Keratinocyte (primary cell): ENCODE measurements at regions not wholly inside any gene's neighbourhood (a gene's known extent, or its start where the extent isn't known, plus 50 kb on each side); places are given as distances from the start of the nearest gene placed in this dataset.

ENCODE experiments used
- DNase-seq: peaks from one replicate; pipeline ENCODE4 v3.0.0-alpha.2; 2011; ENCODE audit warnings: low read depth, missing footprints, low spot score
- FAIRE-seq: peaks from 2 replicates; lab custom pipeline; 2011; peaks lifted over from hg19 to GRCh38; lab: Jason Lieb, UNC
- H2AFZ ChIP-seq: 2 replicates; pipeline ENCODE4 v1.6.0; 2012; ENCODE audit warnings: low read length, control low read depth, inconsistent platforms; ENCODE audit not compliant: control insufficient read depth
- H3K27ac ChIP-seq: 2 replicates; pipeline ENCODE4 v1.5.1; 2011; ENCODE audit warnings: low read length; ENCODE audit not compliant: control insufficient read depth, insufficient read depth
- H3K27me3 ChIP-seq: 3 replicates; pipeline ENCODE4 v1.6.0; 2011; ENCODE audit warnings: low read length; ENCODE audit not compliant: control insufficient read depth, insufficient read depth; ENCODE audit errors: extremely low read depth
- H3K36me3 ChIP-seq, 2 experiments: 2 replicates in 1 of 2; 3 replicates in 1 of 2; pipeline ENCODE4 v1.5.1; 2011; ENCODE audit warnings: low read length in 2 of 2, mild to moderate bottlenecking in 1 of 2; ENCODE audit not compliant: control insufficient read depth in 2 of 2, insufficient read depth in 2 of 2; ENCODE audit errors: extremely low read depth in 1 of 2
- H3K4me1 ChIP-seq: 3 replicates; pipeline ENCODE4 v1.5.1; 2011; ENCODE audit warnings: low read length; ENCODE audit not compliant: control insufficient read depth, insufficient read depth; ENCODE audit errors: extremely low read depth
- H3K4me2 ChIP-seq: 3 replicates; pipeline ENCODE4 v1.6.0; 2011; ENCODE audit warnings: low read depth, low read length; ENCODE audit not compliant: control insufficient read depth, insufficient read depth; ENCODE audit errors: extremely low read depth
- H3K4me3 ChIP-seq, 3 experiments: fragments of 200-600 bp in 1 of 3; sonication (generic) in 1 of 3; 2 replicates in 2 of 3; 3 replicates in 1 of 3; pipeline ENCODE4 v1.5.1; 2011 to 2016; ENCODE audit warnings: low read length in 3 of 3, mild to moderate bottlenecking in 3 of 3, control low read depth in 2 of 3, inconsistent platforms in 1 of 3, low read depth in 1 of 3, mixed read lengths in 1 of 3, mixed run types in 1 of 3, moderate library complexity in 1 of 3; ENCODE audit not compliant: control insufficient read depth in 2 of 3, insufficient read depth in 2 of 3; ENCODE audit errors: extremely low read depth in 1 of 3
- H3K79me2 ChIP-seq: 2 replicates; pipeline ENCODE4 v1.6.0; 2012; ENCODE audit warnings: low read length; ENCODE audit not compliant: control insufficient read depth, insufficient read depth
- H3K9ac ChIP-seq: 3 replicates; pipeline ENCODE4 v1.6.0; 2011; ENCODE audit warnings: low read length; ENCODE audit not compliant: control insufficient read depth, insufficient read depth; ENCODE audit errors: extremely low read depth
- H3K9me1 ChIP-seq: 3 replicates; pipeline ENCODE4 v1.6.0; 2011; ENCODE audit warnings: low read length; ENCODE audit not compliant: control insufficient read depth, insufficient read depth; ENCODE audit errors: extremely low read depth
- H3K9me3 ChIP-seq: 2 replicates; pipeline ENCODE4 v1.5.1; 2012; ENCODE audit warnings: low read depth, low read length; ENCODE audit not compliant: control insufficient read depth
- H4K20me1 ChIP-seq: 3 replicates; pipeline ENCODE4 v1.6.0; 2011; ENCODE audit warnings: low read length; ENCODE audit not compliant: control insufficient read depth, insufficient read depth; ENCODE audit errors: extremely low read depth
- EZH2 ChIP-seq: IDR thresholded peaks from one replicate; pipeline ENCODE4 v1.6.1; 2012; ENCODE audit warnings: inconsistent platforms, mild to moderate bottlenecking, low read length, moderate library complexity
- dilution Hi-C: fragments of 300-500 bp; cut with MboI; formaldehyde crosslinking; loops from one replicate; pipeline ENCODE4 v1.7.0; 2020; ENCODE audit warnings: low sequenced_read_pairs; ENCODE audit not compliant: extremely low pct_ligation_motif_present
- TF ChIP-seq, protein P1 (sequence below), 3 experiments: IDR thresholded peaks in 1 of 3; conservative IDR thresholded peaks in 1 of 3; optimal IDR thresholded peaks in 1 of 3; 2 replicates in 2 of 3; 3 replicates in 1 of 3; pipeline versions ENCODE3 to v1.5.1; 2011; ENCODE audit warnings: low read length in 3 of 3, mild to moderate bottlenecking in 3 of 3, moderate library complexity in 2 of 3, control low read depth in 1 of 3, inconsistent platforms in 1 of 3; ENCODE audit not compliant: insufficient read depth in 2 of 3; ENCODE audit errors: extremely low read depth in 1 of 3

DNA sequence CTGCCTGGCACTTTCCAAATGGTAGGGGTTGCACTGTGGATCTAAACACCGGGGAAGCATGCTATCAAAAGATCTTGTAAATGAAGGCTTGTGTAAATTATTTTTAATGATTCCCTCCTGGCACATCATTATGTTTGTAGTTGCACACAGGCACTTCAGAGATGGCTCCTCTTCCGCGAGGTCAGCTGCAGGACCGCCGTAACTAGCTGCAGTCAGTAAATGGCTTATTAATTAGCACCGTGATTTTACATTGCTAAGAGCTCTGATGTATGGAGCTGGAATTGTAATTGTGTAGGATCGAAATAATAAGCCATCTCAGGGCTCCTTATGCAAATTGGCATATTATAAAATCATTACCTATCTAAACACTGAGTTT is 397.6 kb upstream of the IRX1 start:
- Histone ChIP-seq H3K4me3 (no peak overlapping the region), H3K9me1 (no peaks in the 10 kb centered on the region), H3K36me3 (no peaks in the 10 kb centered on the region), H3K9me3 (peaks cover 3% of the 10 kb centered on the region), H3K27ac (no peak overlapping the region), H4K20me1 (no peaks in the 10 kb centered on the region), H3K79me2 (no peaks in the 10 kb centered on the region), H3K4me1 (no peaks in the 10 kb centered on the region), H3K4me2 (no peak overlapping the region), H2AFZ (no peak overlapping the region), H3K27me3 (peaks cover 7% of the 10 kb centered on the region), H3K9ac (no peak overlapping the region)
- dilution Hi-C loops, result no loop called here
- DNase-seq, result no peak
- FAIRE-seq, result no peak
- TF ChIP-seq, protein P1, sequence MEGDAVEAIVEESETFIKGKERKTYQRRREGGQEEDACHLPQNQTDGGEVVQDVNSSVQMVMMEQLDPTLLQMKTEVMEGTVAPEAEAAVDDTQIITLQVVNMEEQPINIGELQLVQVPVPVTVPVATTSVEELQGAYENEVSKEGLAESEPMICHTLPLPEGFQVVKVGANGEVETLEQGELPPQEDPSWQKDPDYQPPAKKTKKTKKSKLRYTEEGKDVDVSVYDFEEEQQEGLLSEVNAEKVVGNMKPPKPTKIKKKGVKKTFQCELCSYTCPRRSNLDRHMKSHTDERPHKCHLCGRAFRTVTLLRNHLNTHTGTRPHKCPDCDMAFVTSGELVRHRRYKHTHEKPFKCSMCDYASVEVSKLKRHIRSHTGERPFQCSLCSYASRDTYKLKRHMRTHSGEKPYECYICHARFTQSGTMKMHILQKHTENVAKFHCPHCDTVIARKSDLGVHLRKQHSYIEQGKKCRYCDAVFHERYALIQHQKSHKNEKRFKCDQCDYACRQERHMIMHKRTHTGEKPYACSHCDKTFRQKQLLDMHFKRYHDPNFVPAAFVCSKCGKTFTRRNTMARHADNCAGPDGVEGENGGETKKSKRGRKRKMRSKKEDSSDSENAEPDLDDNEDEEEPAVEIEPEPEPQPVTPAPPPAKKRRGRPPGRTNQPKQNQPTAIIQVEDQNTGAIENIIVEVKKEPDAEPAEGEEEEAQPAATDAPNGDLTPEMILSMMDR (optimal IDR thresholded peaks at IDR 0.05 in 1 of 3, IDR thresholded peaks at IDR 0.05 in 1 of 3, conservative IDR thresholded peaks at IDR 0.05 in 1 of 3; ENCODE audit: extremely low read depth in 1 of 3, insufficient read depth in 2 of 3, low read length in 3 of 3), result no peak
- TF ChIP-seq EZH2, result no peak

DNA sequence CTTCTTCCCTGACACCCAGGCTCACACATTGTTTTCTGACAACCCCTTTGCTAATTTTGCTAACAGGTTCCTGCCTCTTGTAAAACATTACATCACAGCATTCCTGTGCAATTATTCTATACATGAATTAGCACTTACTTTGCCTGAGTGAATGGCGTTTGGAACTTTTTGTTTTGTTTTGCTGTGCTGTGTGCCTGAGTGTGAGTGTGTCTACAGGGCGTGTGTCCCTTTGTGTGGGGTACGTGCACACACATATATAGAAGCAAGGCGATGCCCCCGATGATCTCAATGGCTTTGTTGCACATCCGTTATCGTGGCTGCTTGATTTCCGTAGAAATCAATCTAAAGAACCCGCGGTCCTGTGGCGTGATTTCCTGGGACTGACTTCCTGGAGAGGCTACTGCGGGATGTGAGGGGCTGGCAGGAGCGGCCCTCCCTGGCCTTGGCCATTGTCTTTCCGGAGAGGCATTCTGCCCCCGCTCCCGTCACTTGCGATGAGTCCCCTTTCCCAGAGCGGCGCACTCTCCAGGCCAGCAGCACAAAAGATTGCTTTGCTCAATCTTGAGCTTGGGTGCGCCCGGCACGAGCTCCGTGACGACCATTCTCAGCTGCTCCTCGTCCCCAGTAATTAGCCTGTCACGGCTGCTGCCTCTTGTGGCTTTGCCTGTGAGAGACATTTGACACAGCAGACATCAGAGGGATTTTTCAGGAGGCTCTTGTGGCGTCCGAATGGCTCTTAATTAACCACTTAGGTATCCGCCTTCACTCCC is 398.1 kb upstream of the IRX1 start:
- H3K4me1 ChIP-seq, result no peaks in the 10 kb centered on the region
- H3K9me3 ChIP-seq, result no peaks in the 10 kb centered on the region
- H3K9me1 ChIP-seq, result no peaks in the 10 kb centered on the region
- no peak overlapping the region for H3K27ac ChIP-seq
- FAIRE-seq (no peak), DNase-seq (no peak)
- H2AFZ ChIP-seq, result peak overlapping the region; percentile 38
- peaks cover 7% of the 10 kb centered on the region for H3K27me3 ChIP-seq
- dilution Hi-C loops, result no loop called here
- H3K4me3 ChIP-seq, result peak overlapping the region in 1 of 3 experiments; percentile 6
- peak overlapping the region; percentile 44 for H3K4me2 ChIP-seq
- TF ChIP-seq EZH2, result no peak
- TF ChIP-seq, protein P1 (optimal IDR thresholded peaks at IDR 0.05 in 1 of 3, IDR thresholded peaks at IDR 0.05 in 1 of 3, conservative IDR thresholded peaks at IDR 0.05 in 1 of 3; ENCODE audit: extremely low read depth in 1 of 3, insufficient read depth in 2 of 3, low read length in 3 of 3), result no peak
- H4K20me1 ChIP-seq, result no peaks in the 10 kb centered on the region
- H3K36me3 ChIP-seq, result no peaks in the 10 kb centered on the region
- no peaks in the 10 kb centered on the region for H3K79me2 ChIP-seq
- H3K9ac ChIP-seq, result no peak overlapping the region
